ENCODE measurements at regions not wholly inside any gene's neighbourhood (a gene's known extent, or its start where the extent isn't known, plus 50 kb on each side); places are given as distances from the start of the nearest gene placed in this dataset.

DNA sequence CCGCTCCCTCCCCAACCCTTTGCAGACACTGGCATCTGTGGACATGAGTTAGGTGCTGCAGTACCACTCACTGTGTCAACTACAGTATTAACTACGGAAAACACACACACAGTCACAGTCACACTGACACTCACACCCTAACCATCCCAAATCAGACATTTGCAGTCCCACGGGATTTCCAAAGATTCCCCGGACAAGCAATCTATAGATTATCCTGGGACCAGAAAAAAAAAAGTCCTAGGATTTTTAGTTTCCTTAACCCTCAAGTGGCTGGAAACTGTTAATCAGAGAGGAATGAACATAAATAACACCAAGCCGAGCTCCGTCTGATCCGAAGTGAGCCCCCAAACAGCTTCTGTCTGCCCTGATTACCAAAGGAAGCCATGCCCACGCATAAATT lies 81.9 kb upstream of the DHRSX start:
- TF ChIP-seq POLR2A (IDR thresholded peaks at IDR 0.05; ENCODE audit: extremely low read depth, insufficient read length): no peak
- TF ChIP-seq CTCF (IDR thresholded peaks at IDR 0.05; ENCODE audit: low read depth, low read length): no peak
- TF ChIP-seq, protein P1, sequence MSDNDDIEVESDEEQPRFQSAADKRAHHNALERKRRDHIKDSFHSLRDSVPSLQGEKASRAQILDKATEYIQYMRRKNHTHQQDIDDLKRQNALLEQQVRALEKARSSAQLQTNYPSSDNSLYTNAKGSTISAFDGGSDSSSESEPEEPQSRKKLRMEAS (IDR thresholded peaks at IDR 0.05; ENCODE audit: low read depth, low read length): no peak
